Suppressor macrophage treated with lipopolysaccharide for 4 hours (primary cell): ENCODE measurements at regions not wholly inside any gene's neighbourhood (a gene's known extent, or its start where the extent isn't known, plus 50 kb on each side); places are given as distances from the start of the nearest gene placed in this dataset.

ENCODE experiments used
- DNase-seq: peaks from one replicate; pipeline ENCODE4 v3.0.0-alpha.2; 2020

DNA sequence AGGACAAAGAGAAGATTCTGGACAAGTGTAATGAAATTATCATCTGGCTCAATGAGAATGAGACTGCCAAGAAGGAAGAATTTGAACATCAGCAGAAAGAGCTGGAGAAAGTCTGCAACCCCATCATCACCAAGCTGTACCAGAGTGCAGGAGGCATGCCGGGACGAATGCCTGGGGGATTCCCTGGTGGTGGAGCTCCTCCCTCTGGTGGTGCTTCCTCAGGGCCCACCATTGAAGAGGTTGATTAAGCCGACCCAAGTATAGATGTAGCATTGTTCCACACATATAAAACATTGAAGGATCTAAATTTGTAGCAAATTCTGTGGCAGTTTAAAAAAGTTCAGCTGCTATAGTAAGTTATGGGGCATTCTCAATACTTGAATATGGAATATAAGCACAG is 174.3 kb upstream of the CCND2 start:
- no peak for DNase-seq

DNA sequence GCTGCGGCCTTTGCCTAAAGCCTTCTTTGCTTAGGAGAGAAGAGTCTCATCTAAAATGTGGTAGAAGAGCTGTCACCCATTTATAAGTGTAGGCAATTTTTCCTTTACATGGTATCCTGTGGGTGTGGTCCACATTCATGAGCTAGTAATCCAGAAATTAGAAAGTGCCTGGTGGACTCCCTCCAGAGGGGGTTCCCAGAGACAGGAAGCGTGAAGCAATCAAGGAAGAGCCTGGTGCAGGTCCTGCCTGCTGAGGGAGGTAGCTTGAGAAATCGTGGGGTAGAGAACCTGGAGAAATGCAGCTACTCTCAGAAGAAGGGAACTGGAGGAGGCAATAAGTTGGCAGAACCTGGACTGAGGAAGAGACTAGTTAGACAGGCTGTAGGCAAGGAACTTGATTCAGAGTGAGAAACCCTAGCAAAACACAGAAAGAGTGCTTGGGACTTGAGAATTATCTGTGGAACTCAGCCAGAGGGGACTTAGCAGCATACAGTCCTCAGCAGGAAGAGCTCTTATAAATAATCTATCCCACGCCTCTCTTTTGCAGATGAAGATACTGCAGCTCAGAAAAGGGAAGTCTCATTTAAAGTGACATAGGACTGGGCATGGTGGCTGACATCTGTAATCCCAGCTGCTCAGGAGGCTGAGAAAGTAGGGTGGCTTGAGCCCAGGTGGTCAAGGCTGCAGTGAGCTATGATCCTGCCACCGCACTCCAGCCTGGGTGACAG is 182.4 kb upstream of the CCND2 start:
- DNase-seq = peak; percentile 44

DNA sequence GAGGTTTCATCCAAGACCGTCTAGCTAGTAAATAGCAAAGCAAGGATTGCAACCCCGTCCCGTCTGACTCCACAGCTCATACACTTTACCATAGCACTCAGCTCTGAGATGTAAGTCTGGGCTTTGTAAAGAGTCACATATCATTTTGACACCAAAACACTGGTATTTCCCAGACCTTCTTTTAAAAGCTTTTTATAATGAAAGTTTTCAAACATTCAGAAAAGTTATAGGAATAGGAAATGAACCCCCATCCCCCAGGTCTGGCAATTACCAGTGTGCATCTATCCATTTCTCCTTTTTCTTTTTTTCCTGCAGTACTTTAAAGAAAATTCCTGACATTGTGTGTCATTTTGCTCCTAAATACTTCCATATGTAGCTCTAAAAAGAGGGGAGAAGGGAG is 183.6 kb upstream of the CCND2 start:
- no peak for DNase-seq

DNA sequence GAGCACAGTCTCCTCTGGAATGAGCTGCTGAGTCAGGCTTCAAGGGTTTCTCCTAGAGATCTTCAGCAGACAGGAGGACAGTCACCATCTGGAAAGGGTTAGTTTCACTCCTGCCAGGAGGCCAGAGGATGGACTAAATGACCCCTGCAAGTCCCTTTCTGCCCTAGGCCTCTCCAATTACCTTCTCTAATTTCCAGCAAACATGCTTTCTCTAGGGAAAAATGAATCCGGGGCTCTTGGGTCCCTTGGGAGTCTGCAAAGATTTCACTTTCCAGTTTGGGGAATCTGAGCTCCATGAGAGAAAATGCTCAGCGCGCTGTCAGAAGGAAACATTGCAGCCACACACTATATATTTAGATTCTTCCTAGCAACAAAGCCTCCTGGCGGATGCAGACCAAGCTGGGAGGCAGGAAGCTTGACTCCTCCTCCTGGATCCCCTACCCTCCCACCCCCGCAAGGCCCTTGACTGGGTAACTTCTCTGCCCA is 184.4 kb upstream of the CCND2 start:
- DNase-seq = no peak

DNA sequence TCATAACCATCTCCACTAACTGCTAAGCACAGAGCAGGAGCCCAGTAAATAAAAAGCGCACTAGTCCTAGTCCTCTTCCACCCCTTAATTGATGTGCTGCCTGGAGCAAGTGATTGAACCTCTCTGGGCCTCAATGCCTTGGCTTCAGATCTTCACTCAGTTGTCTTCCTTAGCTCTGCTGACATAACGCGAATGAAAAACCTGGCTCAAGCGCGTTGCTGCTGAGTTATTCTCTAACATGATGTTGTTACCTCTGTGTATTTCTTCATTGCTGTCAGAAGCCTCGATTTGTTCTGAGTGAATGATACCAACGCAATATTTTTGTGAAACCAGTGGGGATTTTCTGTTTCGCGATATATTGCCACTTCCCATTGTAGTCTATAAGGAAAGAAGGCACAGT is 185.1 kb upstream of the CCND2 start:
- no peak for DNase-seq

DNA sequence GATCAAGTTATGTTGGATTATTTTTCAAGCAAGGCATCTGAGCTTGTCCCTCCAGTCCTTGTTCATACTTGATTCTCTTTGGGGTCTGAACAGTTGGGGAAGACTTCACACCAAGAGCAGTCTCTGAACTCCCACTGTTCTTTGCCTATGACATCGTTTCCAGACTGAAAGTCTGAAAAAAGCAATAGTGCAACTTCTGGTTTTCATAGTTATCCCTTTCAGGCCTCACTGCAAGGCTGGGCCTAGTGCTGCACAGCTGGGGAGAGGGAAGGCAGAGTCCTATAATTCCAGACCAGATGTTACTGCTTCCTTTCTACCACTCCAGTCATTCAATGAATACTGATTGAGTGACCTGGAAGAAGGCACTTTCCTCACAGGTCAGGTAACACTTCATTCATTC is 187.1 kb upstream of the CCND2 start:
- no peak for DNase-seq

DNA sequence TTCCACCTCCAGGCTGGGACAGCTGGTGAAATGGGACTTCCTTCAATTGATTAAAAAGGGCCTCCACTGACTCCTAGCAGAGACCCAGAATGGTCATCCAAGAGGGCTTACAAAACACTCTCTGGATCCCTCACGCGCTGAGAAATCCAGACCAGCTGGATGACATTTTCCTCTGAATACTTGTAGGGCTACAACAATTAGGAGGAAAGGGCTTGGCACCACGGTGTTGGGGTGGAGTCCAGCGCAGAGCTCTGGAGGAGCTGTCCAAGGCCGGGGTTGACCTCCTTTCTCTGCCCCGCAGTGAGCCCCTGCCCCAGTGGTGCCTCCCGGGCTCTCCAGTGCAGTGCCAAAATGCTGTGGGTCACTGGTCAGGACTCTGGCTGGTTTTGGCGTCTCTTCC is 189.0 kb upstream of the CCND2 start:
- DNase-seq = no peak

DNA sequence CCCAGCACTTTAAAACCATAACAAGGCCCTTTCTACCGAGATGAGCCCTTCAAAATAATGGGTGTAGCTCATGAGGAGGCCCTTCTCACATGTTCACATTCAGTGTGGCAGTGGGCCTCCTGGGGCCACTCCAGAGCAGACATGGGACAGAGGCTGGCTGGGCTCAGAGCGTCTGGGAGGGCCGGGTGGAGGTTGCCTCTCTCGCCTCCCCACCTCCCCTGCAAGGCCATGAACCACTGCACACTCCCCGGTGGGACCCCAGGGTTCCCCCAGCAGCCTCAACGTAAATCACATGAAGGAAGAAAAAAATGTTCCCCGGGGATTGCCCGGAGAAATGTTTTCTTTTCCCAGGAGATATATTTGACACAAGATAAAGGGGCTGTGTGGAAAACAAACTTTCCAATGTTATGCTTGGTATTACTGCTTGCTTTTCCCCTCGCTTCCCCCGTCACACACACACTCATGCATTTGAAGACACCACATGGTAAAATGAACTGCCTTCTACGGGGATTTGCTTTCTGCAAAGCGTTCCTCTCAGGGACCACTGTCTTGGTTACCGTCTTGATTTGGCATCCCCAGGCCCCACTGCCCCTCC is 190.7 kb upstream of the CCND2 start:
- no peak for DNase-seq

DNA sequence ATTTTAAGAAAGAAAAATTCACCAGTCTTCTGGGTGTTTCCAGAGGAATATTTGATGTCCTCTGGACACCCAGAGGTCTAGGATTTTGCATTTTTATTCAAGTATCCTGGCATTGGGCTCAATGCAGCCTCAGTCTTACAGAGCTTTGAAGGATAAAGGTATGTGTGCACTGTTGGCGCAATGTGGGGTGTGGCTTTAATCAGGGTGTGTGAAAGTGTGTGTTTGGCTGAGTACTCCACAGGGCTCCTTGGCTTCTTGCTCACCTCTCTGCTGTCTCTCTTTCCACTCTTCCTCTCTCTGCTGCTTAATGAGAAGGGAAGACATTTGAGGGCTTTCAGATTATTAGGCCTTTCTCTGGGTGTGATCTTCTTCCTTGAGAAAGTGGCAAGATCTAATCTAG is 193.3 kb upstream of the CCND2 start:
- no peak for DNase-seq

DNA sequence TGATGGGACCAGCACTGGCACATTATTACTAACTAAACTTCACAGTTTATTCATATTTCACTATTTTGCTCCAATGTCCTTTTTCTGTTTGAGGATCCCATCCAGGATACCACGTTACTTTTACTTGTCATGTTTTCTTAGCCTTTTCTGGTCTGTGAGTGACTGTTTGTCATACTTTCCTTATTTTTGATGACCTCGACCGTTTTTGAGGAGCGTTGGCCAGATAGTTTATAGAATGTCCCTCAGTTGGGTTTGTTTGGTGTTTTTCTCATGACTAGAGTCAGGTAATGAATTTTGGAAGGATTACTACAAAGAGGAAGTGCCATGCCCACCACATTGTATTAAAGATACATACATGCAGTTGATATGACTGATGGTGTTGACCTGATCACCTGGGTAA is 199.4 kb upstream of the CCND2 start:
- DNase-seq = no peak

DNA sequence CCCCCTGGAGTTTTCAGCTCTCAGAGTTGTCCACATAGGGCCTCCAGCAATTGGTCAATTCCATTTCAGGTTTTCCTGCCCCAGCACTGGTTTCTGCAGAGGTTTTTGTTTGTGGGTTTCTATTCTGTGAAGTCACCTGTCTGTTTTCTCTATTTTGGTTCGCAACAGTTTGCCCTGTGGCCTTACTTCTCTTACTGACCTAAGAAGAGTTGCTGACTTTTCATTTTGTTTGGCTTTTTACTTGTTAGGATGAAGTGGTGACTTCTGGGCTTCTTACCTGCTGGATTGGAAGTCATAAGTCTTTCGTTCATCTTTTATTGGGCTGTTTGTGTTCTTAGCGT is 196.4 kb upstream of the PARP11 start:
- no peak for DNase-seq

DNA sequence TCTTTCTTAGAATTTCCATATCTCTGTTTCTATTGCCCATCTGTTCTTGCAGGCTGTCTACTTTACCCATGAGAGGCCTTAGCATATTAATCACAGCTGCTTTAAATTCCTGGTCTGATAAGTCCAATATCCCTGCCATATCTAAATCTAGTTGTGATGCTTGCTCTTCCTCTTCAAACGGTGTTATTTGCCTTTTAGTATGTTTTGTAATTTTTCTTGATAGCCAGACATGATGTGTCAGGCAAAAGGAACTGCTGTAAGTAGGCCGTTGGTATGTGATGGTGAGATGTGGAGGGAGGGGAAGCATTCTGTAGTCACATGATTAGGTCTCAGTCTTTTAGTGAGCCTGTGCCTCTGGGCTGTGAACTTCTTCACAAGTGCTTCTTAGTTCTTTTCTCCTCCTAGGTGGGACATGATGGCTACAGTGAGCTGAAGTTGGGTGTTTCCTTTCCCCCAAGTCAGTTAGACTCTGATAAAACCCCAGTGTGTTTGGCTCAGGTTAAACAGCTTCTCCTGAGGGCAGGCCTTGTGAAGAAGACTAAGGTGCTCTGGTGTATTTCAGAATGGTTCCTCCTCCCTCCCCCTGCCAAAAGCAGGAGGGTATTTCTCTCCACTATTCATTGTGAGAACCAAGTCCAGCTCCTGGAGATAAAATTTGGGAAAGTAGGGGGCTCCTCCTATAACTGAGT is 195.9 kb upstream of the PARP11 start:
- DNase-seq = no peak

DNA sequence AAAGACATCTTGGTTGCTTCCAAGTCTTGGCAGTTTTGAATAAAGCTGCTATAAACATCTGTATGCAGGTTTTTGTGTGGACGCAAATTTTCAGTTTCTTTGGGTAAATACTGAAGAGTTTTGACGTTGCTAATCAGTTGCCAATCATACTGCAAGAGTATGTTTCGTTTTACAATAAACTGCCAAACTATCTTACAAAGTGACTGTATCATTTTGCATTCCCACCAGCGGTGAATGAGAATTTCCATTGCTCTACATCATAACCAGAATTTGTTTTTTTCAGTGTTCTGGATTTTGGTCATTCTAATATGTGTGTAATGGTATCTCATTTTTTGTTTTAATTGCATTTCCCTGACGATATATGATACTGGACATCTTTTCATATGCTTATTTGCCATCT is 190.8 kb upstream of the PARP11 start:
- no peak for DNase-seq

DNA sequence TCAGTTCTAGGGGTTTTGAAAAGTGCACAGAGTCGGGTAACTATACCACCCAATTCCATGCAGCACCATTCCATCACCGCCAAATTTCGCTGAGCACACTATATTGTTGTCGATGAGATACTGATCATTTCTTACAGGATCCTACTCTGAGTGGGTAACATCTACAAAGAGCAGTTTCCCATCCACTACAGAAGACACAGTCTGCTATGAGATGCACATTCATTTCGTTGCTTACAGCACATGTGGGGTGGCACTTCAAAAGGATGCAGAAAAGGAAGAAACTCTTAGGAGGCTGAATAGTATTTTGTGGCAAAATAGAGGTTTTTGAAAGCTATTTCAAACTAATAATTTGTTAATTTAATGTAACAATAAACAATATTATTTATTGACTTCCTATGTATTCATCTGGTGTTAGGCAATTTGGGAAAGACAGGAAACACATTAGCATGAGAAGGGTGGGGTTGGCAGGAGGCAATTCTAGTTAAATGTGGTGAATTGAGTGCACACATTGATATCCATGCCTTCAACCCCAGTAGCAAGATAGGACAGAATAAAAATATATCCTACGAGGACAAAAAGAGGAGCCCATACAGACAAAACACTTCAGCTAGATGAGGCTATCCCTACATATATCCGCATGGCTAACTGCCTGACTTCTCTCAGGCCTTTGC is 186.8 kb upstream of the PARP11 start:
- no peak for DNase-seq

DNA sequence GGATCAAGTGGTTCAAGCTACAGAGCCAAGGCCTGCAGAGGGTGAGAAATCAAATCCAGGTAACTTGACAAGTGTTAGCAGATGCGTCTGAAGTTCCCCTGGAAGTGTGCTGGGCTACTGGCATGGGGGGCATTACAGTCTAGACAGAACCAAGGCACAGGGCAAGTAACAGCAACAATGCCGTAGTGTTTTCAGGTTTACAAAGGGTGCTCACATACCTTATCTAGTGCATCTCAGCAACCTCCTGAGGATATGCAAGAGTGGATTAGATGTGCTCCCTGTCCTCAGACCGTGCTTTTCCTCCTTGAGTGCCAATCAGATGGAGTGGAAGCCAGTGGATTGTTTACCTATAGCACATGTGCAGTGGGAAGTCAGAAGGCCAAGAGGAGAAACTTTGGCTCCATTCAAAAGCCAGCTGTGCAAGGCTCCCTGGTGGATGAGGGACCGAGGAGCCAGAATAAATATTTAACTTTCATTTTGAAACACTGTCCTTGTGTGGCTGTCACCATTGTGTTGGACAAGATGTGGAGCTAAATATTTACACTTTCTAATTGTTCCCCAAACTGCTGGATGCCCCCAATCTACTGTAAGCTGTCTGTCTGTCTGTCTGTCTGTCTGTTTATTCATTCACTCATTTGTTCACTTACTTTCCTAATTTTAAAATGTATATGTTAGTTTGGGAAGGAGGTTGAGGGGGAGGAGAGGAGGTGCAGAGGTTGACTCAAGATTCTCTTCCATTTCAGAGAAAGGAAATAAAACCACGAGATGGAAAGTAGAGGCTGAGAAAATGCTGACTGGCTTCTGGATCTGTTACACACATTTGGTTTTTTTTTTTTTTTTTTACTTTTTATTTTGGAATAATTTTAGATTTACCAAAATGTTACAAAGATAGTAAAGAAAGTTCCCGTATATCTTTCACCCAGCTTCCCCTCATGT is 184.0 kb upstream of the PARP11 start:
- DNase-seq = no peak

DNA sequence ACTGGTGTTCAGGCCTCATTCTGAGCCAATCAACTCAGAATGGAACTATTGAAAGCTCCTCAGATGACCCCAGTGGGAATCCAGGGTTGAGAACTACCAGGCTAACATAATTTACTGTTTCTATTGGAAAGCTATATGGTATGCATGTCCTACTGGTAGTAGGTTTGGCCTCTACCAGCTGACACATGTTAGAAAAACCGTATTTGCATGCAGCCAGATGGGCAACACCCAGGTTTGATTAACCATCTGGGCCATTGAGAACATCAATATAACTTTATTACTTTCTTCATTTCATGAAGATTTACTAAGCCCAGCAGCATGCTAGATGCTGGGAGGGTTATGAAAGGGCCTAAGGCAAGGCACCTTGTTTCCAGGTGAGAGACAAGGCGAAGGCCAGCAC is 181.4 kb upstream of the PARP11 start:
- DNase-seq = no peak

DNA sequence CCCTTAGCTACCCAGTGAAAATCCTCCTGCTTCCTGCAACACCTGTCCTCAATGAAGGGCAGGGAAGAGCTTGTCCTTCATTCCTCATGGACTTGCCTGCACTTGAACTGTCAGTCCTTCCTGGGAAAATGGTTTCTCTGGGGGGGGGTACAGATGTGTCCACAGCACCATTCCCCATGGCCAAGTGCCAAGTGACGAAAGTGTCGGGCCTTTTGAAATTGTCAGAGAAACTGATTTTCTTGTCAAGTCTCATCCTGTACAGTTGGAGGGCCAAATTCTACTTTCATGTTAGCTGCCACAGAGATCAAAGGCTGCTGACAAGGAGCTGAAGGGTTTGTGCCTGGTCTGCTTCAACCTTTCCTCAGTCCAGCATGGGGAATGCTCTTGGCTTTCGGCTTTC is 179.5 kb upstream of the PARP11 start:
- no peak for DNase-seq

DNA sequence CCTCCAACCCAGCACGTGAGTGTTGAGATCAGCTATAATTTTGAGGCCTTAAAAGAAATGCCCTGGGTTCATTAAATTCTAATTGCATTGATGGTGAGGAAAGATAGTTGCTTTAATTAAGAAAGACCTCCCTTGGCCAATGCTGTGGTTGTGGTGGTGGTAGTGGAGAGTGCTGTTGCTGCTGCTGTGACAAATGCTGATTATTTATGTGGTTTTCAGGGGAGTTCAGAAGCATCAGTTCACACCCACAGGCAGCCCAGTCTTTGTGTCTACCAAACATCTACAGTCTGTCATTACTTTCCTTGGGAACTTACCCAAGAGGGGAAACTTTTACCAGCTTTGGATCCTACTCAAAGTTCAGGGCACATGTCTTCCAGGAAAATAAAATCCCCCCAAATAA is 178.4 kb upstream of the PARP11 start:
- no peak for DNase-seq

DNA sequence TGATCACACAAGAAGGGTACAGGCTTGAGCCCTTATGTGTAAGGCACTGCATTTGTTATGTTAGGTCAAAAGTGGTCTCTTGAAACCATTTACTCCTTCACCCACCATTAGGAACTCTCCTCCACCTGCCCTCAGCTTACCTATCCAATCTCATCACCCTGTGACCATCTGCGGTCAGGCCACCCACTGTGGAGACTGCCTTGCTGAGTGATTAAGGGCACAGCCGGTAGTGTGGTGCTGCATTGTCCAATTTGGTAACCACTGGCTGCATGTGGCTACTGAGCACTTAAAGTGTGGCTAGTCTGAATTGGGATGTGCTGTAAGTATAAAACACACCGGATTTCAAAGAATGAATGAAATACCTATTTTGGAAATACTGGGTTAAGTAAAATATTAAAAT is 177.1 kb upstream of the PARP11 start:
- DNase-seq = no peak

DNA sequence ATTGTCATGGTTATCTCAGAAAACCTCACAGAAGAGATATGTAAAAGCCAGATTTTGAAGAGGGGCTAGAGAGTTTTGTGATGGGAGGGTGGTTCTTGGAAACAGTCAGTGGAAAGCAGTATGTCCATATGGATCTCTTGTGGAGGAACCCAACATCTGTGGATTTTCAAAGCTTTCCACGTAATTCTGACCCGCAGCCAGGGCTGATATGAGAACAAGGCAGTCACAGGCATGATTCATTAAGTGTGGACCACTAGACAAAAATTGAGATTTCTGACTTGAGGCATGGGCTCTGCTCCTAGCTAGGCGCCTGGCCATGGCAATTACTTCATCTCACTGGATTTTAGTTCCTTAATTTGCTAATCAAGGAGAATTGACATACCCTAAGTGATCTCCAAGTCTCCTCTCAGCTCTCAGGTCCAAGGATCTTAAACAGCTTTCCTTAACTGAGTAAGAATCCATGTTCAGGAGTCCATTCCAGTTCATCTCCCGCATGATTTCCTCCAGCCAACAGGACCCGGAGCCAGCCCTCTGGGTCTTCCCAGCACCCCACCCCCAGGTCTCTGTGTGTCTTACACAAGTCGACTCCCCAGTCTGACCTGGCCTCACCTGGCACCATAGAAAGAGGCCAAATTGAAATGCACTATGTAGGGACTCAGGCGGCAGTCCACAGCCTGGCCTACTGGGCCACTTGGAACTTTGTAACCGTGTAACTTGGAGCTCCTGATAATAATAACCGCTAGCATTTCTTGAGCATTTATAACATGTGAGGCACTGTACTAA is 176.3 kb upstream of the PARP11 start:
- DNase-seq = no peak

DNA sequence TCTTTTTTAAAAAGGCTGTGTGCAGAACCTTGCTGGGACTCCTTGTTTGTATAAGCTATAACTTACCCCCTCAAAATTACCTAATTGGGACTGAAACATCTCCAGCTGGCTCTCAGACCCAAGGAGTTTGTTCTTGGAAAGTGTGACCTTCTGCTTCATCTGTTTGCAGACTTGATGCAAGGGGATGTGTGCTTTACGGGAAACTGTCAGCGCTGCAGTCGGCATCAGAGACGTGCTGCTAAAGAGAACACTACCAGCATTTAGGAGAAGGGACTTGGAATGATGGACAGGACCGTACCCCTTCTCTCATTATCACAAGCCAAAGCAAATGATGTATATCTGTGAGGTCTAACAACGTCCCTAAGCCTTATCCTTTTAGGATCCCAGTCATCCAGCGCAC is 174.2 kb upstream of the PARP11 start:
- DNase-seq = no peak

DNA sequence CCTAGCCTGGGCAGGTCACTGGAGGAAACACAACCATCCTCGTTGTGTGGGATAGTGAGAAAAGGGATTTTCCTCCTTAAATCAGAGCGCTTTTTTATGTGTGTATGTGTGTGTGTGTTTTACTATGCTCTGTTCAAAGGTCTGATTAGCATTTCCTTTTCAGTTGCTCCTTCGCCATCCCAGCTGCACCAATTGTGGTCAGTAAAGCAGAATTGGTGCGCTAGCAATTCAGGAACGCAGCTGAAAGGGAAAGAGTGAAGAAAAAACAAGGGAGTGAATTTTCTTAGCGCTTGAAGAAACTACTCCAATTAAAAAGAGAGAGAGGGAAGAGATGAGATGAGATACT is 173.3 kb upstream of the PARP11 start:
- no peak for DNase-seq
